OCI-LY7 (cell line): ENCODE measurements at regions not wholly inside any gene's neighbourhood (a gene's known extent, or its start where the extent isn't known, plus 50 kb on each side); places are given as distances from the start of the nearest gene placed in this dataset.

ENCODE experiments used
- CTCF ChIP-seq: fragments of 200-600 bp; sonication (generic); conservative IDR thresholded peaks from 2 replicates; pipeline ENCODE4 v1.5.1; 2014; ENCODE audit warnings: mild to moderate bottlenecking, antibody characterized with exemption, low read length, moderate library complexity, mixed read lengths
- EZH2phosphoT487 ChIP-seq: fragments of 200-600 bp; sonication (generic); IDR thresholded peaks from 2 replicates; pipeline ENCODE4 v1.6.1; 2018; ENCODE audit warnings: low read depth, borderline replicate concordance, mild to moderate bottlenecking, mixed run types, antibody characterized with exemption, low read length, moderate library complexity, mixed read lengths

- TF ChIP-seq CTCF, result no peak
- no peak for TF ChIP-seq EZH2phosphoT487
Measured at GRCh38 chr17:37825851-37826250, 81.0 kb upstream of the HNF1B start.
